ENCODE measurements at regions not wholly inside any gene's neighbourhood (a gene's known extent, or its start where the extent isn't known, plus 50 kb on each side); places are given as distances from the start of the nearest gene placed in this dataset.

- no peaks in the 10 kb centered on the region for H3K9me3 Mint-ChIP-seq
- H3K4me1 Mint-ChIP-seq, result peaks cover 21% of the 10 kb centered on the region
- H3K36me3 Mint-ChIP-seq (ENCODE audit: low read depth), result no peaks in the 10 kb centered on the region
- DNase-seq (ENCODE audit: low read depth, low spot score), result no peak
- no peak overlapping the region for H3K4me3 Mint-ChIP-seq
- no peak for TF ChIP-seq CTCF (conservative IDR thresholded peaks at IDR 0.05)
- H3K27ac Mint-ChIP-seq (ENCODE audit: unreplicated experiment), result no peak overlapping the region
- no peaks in the 10 kb centered on the region for H3K27me3 Mint-ChIP-seq (ENCODE audit: low read depth)
Measured at GRCh38 chr6:167469101-167469500, 144.2 kb downstream of the TTLL2 start.

- H3K9me3 Mint-ChIP-seq, result no peaks in the 10 kb centered on the region
- no peaks in the 10 kb centered on the region for H3K36me3 Mint-ChIP-seq (ENCODE audit: low read depth)
- no peak for DNase-seq (ENCODE audit: low read depth, low spot score)
- H3K4me3 Mint-ChIP-seq, result no peak overlapping the region
- no peak overlapping the region for H3K27ac Mint-ChIP-seq (ENCODE audit: unreplicated experiment)
- peaks cover 16% of the 10 kb centered on the region for H3K4me1 Mint-ChIP-seq
- H3K27me3 Mint-ChIP-seq (ENCODE audit: low read depth), result no peaks in the 10 kb centered on the region
- no peak for TF ChIP-seq CTCF (conservative IDR thresholded peaks at IDR 0.05)
Measured at GRCh38 chr6:167469672-167470071, 144.8 kb downstream of the TTLL2 start.

- DNase-seq (ENCODE audit: low read depth, low spot score), result no peak
- no peak for TF ChIP-seq CTCF (conservative IDR thresholded peaks at IDR 0.05)
- Mint-ChIP-seq H3K36me3 (ENCODE audit: low read depth) (no peaks in the 10 kb centered on the region), H3K27me3 (ENCODE audit: low read depth) (no peaks in the 10 kb centered on the region), H3K4me1 (peaks cover 15% of the 10 kb centered on the region), H3K9me3 (no peaks in the 10 kb centered on the region), H3K4me3 (no peak overlapping the region), H3K27ac (ENCODE audit: unreplicated experiment) (no peak overlapping the region)
Measured at GRCh38 chr6:167470101-167470835, 145.4 kb downstream of the TTLL2 start.

DNA sequence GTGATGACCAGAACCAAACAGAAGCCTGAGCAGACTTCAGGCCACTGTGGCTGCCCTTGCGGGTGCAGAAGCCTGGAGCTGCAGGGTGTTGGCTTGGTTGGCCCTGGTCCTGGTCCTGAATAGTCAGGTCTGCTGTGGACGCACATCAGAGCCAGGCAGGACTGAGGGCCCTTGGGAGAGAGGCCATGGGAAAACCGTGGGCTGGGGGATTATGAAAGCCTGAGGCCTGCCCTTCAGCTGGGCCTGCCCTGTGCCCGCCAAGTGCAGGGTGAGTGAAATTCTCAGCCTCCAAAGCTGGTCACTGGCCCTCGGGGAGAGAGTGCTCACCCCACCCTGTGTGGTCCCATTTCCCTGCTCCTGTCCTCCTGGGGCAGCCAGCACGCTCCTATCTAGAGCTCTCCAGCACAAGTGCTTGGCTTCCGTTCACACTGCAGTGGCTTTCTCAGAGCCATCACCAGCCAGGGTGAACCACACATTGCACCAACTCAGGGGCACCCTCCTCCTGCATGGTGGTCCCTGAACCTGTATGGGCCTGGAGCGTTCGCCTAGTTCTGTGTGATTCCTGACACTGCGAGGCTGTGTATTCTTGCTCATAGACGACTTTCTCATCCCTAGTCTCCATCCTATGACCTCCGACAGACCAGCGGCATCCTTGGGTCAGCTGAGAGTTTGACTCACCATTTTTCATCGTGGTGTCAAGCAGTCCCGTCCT, 146.1 kb downstream of the TTLL2 start:
- H3K36me3 Mint-ChIP-seq (ENCODE audit: low read depth), result no peaks in the 10 kb centered on the region
- H3K27me3 Mint-ChIP-seq (ENCODE audit: low read depth), result peaks cover 3% of the 10 kb centered on the region
- no peaks in the 10 kb centered on the region for H3K9me3 Mint-ChIP-seq
- no peak for TF ChIP-seq CTCF (conservative IDR thresholded peaks at IDR 0.05)
- H3K4me1 Mint-ChIP-seq, result peaks cover 13% of the 10 kb centered on the region
- DNase-seq (ENCODE audit: low read depth, low spot score), result no peak
- no peak overlapping the region for H3K4me3 Mint-ChIP-seq
- no peak overlapping the region for H3K27ac Mint-ChIP-seq (ENCODE audit: unreplicated experiment)

DNA sequence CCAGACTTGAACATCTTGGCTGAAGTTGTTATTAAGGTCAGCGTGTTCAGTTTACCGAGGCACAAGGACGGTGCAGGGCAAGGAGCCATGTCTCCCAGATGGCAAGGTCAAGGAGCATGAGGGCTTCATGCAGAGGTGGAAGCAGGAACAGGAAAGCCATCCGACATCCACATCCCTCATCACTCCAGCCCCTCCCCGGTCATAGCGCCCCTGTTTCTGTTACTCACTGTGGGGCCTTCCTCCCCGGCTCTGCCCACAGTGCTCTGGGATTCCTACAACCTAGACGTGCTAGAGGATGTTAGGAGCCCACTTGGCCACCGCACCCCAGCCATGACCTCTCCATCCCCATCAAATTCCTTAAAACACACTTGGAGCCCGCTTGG, 146.7 kb downstream of the TTLL2 start:
- no peak for DNase-seq (ENCODE audit: low read depth, low spot score)
- peaks cover 3% of the 10 kb centered on the region for H3K27me3 Mint-ChIP-seq (ENCODE audit: low read depth)
- TF ChIP-seq CTCF (conservative IDR thresholded peaks at IDR 0.05), result no peak
- H3K36me3 Mint-ChIP-seq (ENCODE audit: low read depth), result no peaks in the 10 kb centered on the region
- H3K4me1 Mint-ChIP-seq, result peaks cover 18% of the 10 kb centered on the region
- H3K9me3 Mint-ChIP-seq, result no peaks in the 10 kb centered on the region
- H3K4me3 Mint-ChIP-seq, result no peak overlapping the region
- H3K27ac Mint-ChIP-seq (ENCODE audit: unreplicated experiment), result no peak overlapping the region

Data from neural crest cell (in vitro differentiated cells).